ENCODE measurements at regions not wholly inside any gene's neighbourhood (a gene's known extent, or its start where the extent isn't known, plus 50 kb on each side); places are given as distances from the start of the nearest gene placed in this dataset.

GRCh38 chr1:106536741-106537140 lies 519.7 kb upstream of the PRMT6 start:
- no peak for TF ChIP-seq CTCF (IDR thresholded peaks at IDR 0.05; ENCODE audit: low read depth, low read length)
- no peak for TF ChIP-seq EZH2phosphoT487 (IDR thresholded peaks at IDR 0.05; ENCODE audit: low read depth)

All from OCI-LY3 (cell line).